ENCODE measurements at regions not wholly inside any gene's neighbourhood (a gene's known extent, or its start where the extent isn't known, plus 50 kb on each side); places are given as distances from the start of the nearest gene placed in this dataset.
"Not testable (repeated sequence)": the region's sequence is repeated elsewhere in the genome, so short reads cannot be mapped to it uniquely, and the experiment has no call there.

- DNase-seq: no peak
Measured at GRCh38 chr11:34793666-34794065, 122.5 kb downstream of the APIP start.

DNA sequence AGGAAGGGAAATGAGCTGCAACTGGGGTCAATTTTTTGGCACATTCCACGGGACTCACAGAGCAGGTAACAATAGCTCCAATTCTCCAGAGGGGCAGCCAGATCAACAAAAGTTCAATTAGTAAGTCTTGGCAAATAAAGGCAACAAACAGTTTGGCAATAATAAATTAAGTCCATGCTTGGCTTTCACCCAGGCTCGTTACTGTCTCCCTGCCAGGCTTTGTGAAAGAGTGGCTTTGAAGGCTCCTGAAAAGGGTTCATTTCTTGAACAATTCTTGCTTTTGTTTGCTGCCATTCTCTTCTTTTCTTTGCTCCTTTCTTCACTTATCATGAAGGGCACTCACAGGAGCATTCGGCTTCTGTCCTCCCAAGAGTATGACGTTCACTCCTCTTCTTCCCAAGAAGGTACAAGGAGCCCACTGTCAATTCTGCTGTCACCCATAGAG, 123.3 kb downstream of the APIP start:
- DNase-seq: no peak

- DNase-seq: no peak
Measured at GRCh38 chr11:34791780-34792542, 124.2 kb downstream of the APIP start.

- no peak for DNase-seq
Measured at GRCh38 chr11:34790620-34791019, 125.6 kb downstream of the APIP start.

DNA sequence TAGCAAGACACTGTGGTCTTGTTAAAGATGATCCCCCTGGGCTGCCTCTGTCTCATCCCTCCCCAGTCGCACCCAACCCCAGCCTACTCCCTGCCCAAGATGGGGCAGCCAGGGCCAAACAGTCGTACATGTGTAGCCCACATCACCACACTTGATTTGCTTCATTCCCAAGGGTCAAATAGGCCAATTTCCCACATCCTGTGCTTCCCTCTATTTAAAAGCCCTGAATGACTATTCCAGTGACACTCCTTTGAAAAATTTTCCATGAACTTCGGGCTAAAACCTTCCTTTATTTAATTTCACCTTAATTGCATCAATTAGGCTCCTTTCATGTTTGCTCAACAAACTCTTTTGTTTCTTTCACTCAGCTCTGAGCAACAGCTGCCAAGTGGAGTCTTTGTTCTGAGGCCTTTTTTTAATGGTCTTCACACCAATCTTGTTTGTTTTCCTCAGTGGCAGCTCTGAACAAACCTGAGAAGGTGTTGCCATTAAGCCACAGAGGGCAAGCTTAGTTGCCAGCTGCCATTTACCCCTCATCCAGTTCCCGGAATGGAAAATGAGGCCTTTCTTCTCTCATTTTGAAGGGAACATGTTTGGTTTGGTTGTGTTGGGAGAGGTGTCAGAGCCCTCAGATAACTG, 126.9 kb downstream of the APIP start:
- DNase-seq: no peak

DNA sequence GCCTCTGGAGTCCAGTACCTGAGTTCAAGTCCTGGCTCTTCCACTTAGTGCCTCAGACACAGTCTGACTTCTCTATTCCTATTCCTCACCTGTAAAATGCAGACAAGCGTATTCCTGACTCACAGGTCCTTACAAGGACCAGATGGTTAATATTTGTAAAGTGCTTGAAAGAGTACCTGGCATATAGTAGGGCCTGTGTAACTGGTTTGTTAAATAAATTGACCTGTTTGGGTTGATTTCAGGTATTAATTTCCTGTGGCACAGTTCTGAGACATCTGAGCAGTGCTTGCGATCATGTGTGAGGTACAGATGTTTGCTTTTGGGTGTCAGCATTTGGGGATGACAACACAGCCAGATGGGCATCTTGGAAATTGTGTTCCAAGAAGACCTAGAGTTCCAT, 127.5 kb downstream of the APIP start:
- no peak for DNase-seq

DNA sequence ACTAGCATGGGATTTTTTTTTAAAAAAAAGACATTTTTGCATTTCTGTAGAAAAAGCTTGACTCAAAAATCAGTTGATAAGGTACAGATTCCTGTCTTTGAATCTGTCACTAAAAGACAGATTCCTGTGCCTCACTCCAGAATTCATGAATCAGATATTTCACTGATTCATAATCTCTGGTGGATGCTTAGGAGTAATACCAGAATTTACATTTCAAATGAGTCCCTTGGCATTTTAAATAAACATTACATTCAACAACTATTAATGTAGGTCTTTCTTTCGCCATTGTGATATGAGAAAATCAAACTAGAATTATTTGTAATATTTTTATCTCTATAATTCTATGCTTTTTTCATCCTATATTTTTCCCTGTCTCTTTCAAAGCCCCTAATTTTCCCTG, 128.3 kb downstream of the APIP start:
- DNase-seq: no peak

DNA sequence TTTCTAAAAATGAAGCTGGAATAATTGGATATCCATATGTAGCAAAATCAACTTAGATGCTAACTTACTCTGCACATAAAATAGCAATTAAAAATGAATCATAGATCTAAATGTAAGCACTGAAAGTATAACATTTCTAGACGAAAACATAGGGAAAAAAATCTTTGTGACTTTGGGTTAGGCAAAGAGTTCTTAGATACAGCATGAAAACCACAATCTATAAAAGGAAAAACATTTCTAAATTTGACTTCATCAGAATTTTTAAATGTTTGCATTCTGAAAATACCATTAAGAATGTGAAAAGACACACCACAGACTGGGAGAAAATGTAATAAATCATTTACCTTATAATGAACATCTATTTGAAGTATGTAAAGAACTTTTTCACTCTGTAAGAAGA, 128.8 kb downstream of the APIP start:
- DNase-seq: no peak

DNA sequence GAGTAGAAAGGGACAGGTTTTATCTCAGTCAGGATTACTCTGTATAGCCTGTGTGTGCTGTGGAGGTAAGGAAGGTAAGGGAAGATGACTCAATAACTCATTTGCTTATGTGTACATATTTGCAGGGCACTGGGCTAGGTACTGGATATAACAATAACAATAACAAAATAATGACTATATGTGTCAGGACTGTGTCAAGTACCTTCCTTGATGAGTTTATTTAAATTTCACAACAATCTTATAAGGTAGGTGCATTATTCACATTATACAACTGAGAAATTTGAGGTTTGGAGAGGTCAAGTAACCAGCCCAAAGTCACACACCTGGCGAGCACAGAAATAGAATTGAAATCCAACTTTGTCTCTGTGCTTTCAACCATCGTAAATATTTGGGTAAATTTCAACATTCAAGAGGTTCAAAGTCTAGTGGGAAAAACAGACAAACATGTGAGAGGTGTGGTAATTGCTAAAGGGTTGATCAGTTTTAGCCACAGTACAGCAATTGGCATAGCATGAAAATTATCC, 131.8 kb downstream of the APIP start:
- DNase-seq: no peak

- no peak for DNase-seq
Measured at GRCh38 chr11:34783816-34784317, 132.3 kb downstream of the APIP start.

DNA sequence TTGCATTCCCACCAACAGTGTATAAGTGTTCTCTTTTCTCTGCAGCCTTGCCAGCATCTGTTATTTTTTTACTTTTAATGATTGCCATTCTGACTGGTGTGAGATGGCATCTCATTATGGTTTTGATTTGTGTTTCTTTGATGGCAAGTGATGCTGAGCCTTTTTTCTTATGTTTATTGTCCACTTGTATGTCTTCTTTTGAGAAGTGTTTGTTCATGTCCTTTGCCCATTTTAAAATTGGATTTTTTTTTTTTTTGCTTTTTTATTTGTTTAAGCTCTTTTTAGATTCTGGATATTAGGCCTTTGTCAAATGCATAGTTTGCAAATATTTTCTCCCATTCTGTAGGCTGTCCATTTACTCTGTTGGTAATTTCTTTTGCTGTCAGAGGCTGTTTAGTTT, 134.4 kb downstream of the APIP start:
- DNase-seq: not testable (repeated sequence)

GRCh38 chr11:34775417-34775888, 140.7 kb downstream of the APIP start:
- DNase-seq: no peak

GRCh38 chr11:34774604-34775003, 141.6 kb downstream of the APIP start:
- DNase-seq: no peak

DNA sequence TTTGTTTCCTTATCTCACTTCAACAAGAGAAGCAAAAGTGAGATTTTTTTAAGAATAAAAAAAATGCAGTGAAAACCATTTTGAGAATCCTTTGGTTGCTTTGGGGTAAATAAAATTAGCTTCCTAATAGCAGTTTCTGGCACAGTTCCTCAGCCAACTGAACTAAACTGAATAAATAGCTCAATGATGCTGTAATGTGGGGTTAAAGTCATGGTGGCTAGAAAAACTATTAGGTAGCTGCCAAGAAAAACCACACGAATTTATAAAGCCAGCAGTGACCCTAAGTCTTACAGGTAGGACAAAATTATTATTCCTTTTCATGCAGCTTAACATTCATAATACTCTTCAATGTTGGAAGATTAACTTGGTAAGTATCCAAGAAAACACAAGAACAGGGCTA, 142.4 kb downstream of the APIP start:
- peak; percentile 45 for DNase-seq

DNA sequence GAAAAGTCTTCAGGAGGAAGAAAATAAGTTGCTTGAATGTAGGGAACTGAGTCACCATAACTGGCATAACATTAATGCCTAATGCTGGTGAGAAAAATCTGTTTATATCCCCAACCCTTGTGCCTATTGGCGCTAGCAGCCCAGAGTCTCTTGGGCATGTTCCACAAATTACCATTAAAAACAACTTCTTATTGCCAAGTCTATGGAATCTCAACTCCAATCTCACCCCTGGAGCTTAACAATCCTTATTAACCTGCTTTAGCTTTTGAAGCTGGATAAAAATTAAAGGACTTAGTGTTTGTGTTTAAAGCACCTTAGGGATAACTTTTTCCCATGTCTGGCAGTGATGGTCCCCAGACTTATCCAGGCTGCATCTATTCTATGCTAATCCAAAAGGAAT, 143.0 kb downstream of the APIP start:
- DNase-seq: no peak

DNA sequence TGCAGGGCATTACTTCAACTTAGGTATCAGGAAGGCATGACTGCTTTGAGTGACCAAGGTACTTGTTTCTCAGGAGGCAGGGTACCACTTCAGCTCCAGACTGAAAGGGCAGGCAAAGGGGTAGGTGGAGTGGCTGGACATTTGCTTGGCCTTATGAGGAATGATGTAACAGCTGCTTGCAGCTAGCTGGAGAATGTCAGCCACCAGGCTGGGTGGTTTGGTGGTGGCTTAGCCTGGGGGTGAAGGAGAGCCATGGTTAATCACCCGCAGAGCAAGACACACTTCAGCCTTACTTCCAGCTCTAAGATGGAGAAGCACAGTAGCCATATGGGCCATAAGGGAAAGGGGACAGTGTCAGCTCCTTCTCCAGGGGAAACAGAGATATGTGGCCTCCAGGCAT, 146.1 kb downstream of the APIP start:
- DNase-seq: no peak

GRCh38 chr11:34769224-34769623, 147.0 kb downstream of the APIP start:
- no peak for DNase-seq

DNA sequence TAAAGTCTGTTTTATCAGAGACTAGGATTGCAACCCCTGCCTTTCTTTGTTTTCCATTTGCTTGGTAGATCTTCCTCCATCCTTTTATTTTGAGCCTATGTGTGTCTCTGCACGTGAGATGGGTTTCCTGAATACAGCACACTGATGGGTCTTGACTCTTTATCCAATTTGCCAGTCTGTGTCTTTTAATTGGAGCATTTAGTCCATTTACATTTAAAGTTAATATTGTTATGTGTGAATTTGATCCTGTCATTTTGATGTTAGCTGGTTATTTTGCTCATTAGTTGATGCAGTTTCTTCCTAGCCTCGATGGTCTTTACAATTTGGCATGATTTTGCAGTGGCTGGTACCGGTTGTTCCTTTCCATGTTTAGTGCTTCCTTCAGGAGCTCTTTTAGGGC, 141.7 kb downstream of the EHF start:
- DNase-seq: not testable (repeated sequence)

- DNase-seq: no peak
Measured at GRCh38 chr11:34758262-34758661, 137.4 kb downstream of the EHF start.

- DNase-seq: no peak
Measured at GRCh38 chr11:34757026-34757451, 136.1 kb downstream of the EHF start.

DNA sequence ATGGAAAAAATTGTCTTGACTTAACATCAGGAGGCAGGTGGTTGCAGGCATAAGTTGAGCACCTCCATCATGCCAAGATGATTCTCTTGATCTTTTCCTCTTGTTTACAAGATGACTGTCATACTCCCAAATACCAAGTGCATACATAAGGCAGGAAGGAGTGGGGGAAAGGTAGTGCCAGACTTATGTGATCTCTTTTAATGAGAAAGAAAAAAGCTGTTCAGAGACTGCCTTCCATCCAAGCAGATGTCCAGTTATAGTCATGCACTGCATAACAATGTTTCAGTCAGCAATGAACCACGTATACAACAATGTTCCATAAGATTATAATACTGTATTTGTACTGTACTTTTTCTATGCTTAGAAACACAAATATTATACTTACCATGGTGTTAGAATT, 135.7 kb downstream of the EHF start:
- DNase-seq: no peak

- no peak for DNase-seq
Measured at GRCh38 chr11:34755671-34756070, 134.8 kb downstream of the EHF start.

DNA sequence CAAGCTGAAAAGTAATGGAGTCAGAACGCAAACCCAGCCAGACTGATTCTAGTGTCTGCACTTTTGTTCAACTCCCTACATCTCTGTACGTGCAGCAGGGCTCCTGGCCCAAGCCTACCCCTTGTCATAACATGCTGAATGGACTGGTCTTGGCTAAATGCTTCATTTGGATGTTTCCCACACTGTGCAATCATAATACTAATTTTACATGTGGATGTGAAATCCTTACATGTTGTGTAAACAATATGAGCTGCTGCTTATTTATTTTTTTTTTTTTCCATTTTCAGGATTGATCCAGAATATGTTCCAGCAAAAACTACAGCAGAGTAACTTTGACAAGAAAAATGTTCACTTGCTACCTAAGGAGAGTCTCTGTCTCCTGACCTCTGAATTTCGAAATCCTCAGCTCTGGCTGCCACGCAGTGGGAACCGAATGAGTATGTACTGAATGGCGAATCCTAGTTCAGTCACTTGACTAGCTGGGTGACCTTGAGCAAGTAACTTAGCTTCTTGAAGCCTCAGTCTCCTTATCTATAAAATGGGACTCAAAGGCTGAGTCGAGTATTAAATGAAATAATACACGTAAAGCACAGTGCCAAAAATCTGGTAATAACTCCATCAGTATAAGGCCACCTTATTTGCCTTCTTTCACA, 133.4 kb downstream of the EHF start:
- DNase-seq: no peak
